GM23248 (cell line): ENCODE measurements at regions not wholly inside any gene's neighbourhood (a gene's known extent, or its start where the extent isn't known, plus 50 kb on each side); places are given as distances from the start of the nearest gene placed in this dataset.

Experiments
- DNase-seq: peaks from one replicate; pipeline ENCODE4 v3.0.0-alpha.2; 2015
- H2AFZ ChIP-seq: fragments of 200-600 bp; sonication (generic); 2 replicates; pipeline ENCODE4 v1.6.1; 2016; ENCODE audit warnings: antibody characterized with exemption
- H3F3A ChIP-seq: fragments of 200-600 bp; sonication (generic); 2 replicates; pipeline ENCODE4 v1.6.1; 2016; ENCODE audit warnings: mild to moderate bottlenecking, antibody characterized with exemption, mixed run types; ENCODE audit not compliant: insufficient read depth
- H3K27ac ChIP-seq: fragments of 200-600 bp; sonication (generic); 2 replicates; pipeline ENCODE4 v1.5.1; 2016; ENCODE audit warnings: mild to moderate bottlenecking
- H3K27me3 ChIP-seq: fragments of 200-600 bp; sonication (generic); replicated peaks from 2 replicates; pipeline ENCODE4 v1.6.1; 2016; ENCODE audit warnings: mild to moderate bottlenecking; ENCODE audit not compliant: insufficient read depth
- H3K36me3 ChIP-seq: fragments of 200-600 bp; sonication (generic); 2 replicates; pipeline ENCODE4 v1.6.1; 2016; ENCODE audit warnings: low read depth, mild to moderate bottlenecking
- H3K4me1 ChIP-seq: fragments of 200-600 bp; sonication (generic); 2 replicates; pipeline ENCODE4 v1.6.1; 2016; ENCODE audit warnings: mild to moderate bottlenecking; ENCODE audit not compliant: insufficient read depth
- H3K4me2 ChIP-seq: fragments of 200-600 bp; sonication (generic); one replicate; pipeline ENCODE4 v1.6.1; 2016; ENCODE audit warnings: mild to moderate bottlenecking; ENCODE audit not compliant: unreplicated experiment
- H3K4me3 ChIP-seq: fragments of 200-600 bp; sonication (generic); 2 replicates; pipeline ENCODE4 v1.5.1; 2016; ENCODE audit warnings: mild to moderate bottlenecking
- H3K79me2 ChIP-seq: fragments of 200-600 bp; sonication (generic); 2 replicates; pipeline ENCODE4 v1.6.1; 2016; ENCODE audit warnings: mild to moderate bottlenecking; ENCODE audit not compliant: insufficient read depth
- H3K9ac ChIP-seq: fragments of 200-600 bp; sonication (generic); 2 replicates; pipeline ENCODE4 v1.6.1; 2016; ENCODE audit warnings: mild to moderate bottlenecking
- H3K9me2 ChIP-seq: fragments of 200-600 bp; sonication (generic); 2 replicates; pipeline ENCODE4 v1.6.1; 2016; ENCODE audit warnings: mixed run types, mild to moderate bottlenecking, moderate library complexity; ENCODE audit not compliant: insufficient read depth
- H3K9me3 ChIP-seq: fragments of 200-600 bp; sonication (generic); one replicate; pipeline ENCODE4 v1.6.1; 2017; ENCODE audit warnings: low read depth
- H4K20me1 ChIP-seq: fragments of 200-600 bp; sonication (generic); 2 replicates; pipeline ENCODE4 v1.6.0; 2016; ENCODE audit not compliant: insufficient read depth
- EZH2 ChIP-seq: fragments of 200-600 bp; sonication (generic); IDR thresholded peaks from 2 replicates; pipeline ENCODE4 v1.6.1; 2018; ENCODE audit warnings: antibody characterized with exemption, mild to moderate bottlenecking; ENCODE audit not compliant: insufficient read depth, poor library complexity, severe bottlenecking
- EZH2phosphoT487 ChIP-seq: fragments of 200-600 bp; sonication (generic); IDR thresholded peaks from 2 replicates; pipeline ENCODE4 v1.6.1; 2018; ENCODE audit warnings: antibody characterized with exemption, moderate library complexity, mild to moderate bottlenecking, low read depth; ENCODE audit not compliant: insufficient read depth
- WGBS, 2 experiments: methylation state at CpG; one replicate each; pipeline ENCODE4 v1.1.6; 2015 to 2017; ENCODE audit warnings: low lambda C conversion rate in 2 of 2, low coverage in 1 of 2; ENCODE audit errors: missing lambda C conversion rate in 2 of 2; 5-methylcytosine and 5-hydroxymethylcytosine counted together
- in situ Hi-C: fragments of 300-500 bp; cut with MboI; formaldehyde crosslinking; loops from 2 replicates; pipeline ENCODE4 v1.15.0; 2020

DNA sequence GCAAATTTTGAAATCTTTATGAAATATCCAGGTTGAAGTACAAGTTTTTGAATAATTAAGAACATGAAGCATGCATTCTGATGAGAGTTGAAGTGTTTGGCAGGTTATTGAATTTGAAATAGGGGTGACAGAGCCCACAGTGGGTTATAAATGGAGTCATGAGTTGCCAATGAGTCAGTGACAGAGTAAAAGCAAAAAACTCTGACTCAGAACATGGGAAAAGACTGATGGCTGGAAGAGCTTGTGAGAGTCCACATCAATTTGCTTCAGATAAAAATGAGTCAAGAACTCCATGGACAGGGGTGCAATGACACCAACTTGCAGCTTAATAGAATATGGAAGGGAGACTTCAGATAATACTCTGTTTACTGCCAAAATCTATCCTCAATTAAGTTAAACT, 105.3 kb downstream of the SLC6A15 start:
- peak overlapping the region; percentile 5 for H3K4me2 ChIP-seq
- no peak overlapping the region for H3K4me3 ChIP-seq
- no peak overlapping the region for H3K27ac ChIP-seq
- no peaks in the 10 kb centered on the region for H4K20me1 ChIP-seq
- no peaks in the 10 kb centered on the region for H3K36me3 ChIP-seq
- peak; percentile 75 for DNase-seq
- no peaks in the 10 kb centered on the region for H3K9me3 ChIP-seq
- H3K27me3 ChIP-seq, result no peaks in the 10 kb centered on the region
- H3K79me2 ChIP-seq, result no peaks in the 10 kb centered on the region
- in situ Hi-C loops, result no loop called here
- no peaks in the 10 kb centered on the region; the same call in 1 of the 2 replicates for H3F3A ChIP-seq
- H2AFZ ChIP-seq, result no peak overlapping the region
- no peak for TF ChIP-seq EZH2phosphoT487
- no peak for TF ChIP-seq EZH2
- peaks cover 17% of the 10 kb centered on the region for H3K4me1 ChIP-seq
- H3K9me2 ChIP-seq, result no peaks in the 10 kb centered on the region
- no peak overlapping the region for H3K9ac ChIP-seq

DNA sequence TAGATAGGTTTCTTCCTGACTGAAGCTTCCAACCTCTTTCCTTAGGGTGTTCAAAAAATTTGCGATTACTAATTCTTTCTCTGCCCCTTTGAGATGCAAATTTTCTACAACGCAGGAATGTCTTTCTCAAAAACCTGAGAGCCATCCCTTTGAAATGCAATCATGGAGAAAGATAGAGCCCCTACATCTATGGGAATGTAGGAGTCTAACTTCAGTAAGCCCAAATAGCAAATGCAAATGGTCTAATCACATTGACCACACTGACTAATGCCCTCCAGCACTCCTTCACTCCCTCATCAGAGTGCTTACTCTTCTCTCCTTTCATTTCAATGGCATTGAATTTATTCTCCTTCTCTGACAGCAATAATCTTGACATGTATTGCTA, 107.1 kb downstream of the SLC6A15 start:
- no peak for DNase-seq

DNA sequence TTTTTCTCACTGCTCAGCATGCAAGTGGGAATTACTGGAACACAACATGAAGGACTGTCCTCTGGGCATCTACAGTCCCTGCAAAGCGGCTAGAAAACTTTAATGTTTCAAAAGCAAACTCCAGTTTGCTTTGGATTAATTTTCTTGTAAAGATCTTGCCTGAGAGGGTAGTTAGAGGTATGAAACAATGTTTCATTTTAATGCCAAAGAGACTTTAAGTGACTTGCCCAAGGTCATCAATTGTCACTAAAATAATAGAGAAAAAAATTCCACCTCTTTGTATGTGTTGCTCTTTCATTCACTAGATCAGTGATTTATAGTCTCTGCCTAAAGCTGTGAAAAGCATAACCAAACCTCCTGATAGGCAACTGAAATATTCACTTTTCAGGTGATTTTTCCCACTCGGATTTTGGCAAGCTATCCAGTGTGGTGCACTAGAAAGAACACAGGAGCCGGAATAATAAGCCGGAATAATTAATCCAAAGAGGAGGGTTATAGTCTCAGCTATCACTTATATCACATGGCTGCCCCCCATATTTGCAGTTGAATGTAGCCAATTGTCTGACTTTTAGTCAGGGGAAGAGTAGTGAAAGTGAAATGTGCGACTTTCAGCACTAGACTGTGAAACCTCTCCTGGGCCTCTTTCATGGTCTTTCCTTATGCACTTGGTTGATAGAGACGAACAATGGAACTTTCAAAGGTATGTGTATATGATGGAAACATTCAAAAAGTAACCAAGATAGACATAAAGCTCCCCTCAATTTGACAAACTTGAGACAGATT, 107.7 kb downstream of the SLC6A15 start:
- Histone ChIP-seq H3K27me3 (no peaks in the 10 kb centered on the region), H3K4me2 (no peak overlapping the region), H3K4me3 (no peak overlapping the region), H3F3A (no peaks in the 10 kb centered on the region), H3K36me3 (no peaks in the 10 kb centered on the region), H3K9me3 (no peaks in the 10 kb centered on the region), H3K9ac (no peak overlapping the region), H3K79me2 (no peaks in the 10 kb centered on the region), H3K4me1 (peaks cover 8% of the 10 kb centered on the region), H3K27ac (no peak overlapping the region), H4K20me1 (no peaks in the 10 kb centered on the region), H2AFZ (no peak overlapping the region), H3K9me2 (no peaks in the 10 kb centered on the region)
- DNase-seq, result no peak
- in situ Hi-C loops, result no loop called here
- TF ChIP-seq EZH2 (no peak), EZH2phosphoT487 (no peak)
- WGBS, 2 experiments, result 95 to 97% methylated on average over 6 of the region's 6 CpGs

More for the DNA sequence above, 107.1 kb downstream of the SLC6A15 start:
- Histone ChIP-seq H3K36me3 (no peaks in the 10 kb centered on the region), H3K9me3 (no peaks in the 10 kb centered on the region), H3K27me3 (no peaks in the 10 kb centered on the region), H3K9me2 (no peaks in the 10 kb centered on the region), H2AFZ (no peak overlapping the region), H3K9ac (no peak overlapping the region), H3K79me2 (no peaks in the 10 kb centered on the region), H3K4me1 (peaks cover 8% of the 10 kb centered on the region), H3K4me2 (no peak overlapping the region), H3F3A (no peaks in the 10 kb centered on the region), H3K4me3 (no peak overlapping the region), H3K27ac (no peak overlapping the region), H4K20me1 (no peaks in the 10 kb centered on the region)
- TF ChIP-seq EZH2 (no peak), EZH2phosphoT487 (no peak)
- 32 to 44% methylated on average over 2 of the region's 2 CpGs for WGBS, 2 experiments
- in situ Hi-C loops, result no loop called here

DNA sequence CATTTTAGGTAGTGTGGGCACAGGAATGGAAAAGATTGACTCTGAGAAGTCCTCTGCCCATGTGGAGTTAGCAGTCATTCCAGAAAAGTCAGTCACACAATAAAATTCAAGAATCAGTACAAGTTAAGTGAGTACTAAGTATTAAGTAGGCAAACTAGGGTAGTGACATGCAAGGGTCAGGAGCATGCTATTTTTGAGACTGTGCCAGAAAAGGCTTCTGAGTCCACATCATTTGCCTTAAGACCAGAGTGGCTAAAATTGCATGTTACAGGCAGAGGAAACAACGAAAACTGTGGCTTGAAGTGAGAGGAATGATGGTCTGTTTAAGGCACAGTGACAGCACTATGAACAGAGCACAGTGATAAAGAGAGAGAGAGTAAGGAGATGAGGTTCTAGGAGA, 108.9 kb downstream of the SLC6A15 start:
- H3K9me2 ChIP-seq, result no peaks in the 10 kb centered on the region
- no peak overlapping the region for H3K27ac ChIP-seq
- no peak overlapping the region for H3K4me2 ChIP-seq
- H3K36me3 ChIP-seq, result no peaks in the 10 kb centered on the region
- H3K79me2 ChIP-seq, result no peaks in the 10 kb centered on the region
- H3F3A ChIP-seq, result no peaks in the 10 kb centered on the region
- H3K4me3 ChIP-seq, result no peak overlapping the region
- H3K4me1 ChIP-seq, result peaks cover 8% of the 10 kb centered on the region
- H3K27me3 ChIP-seq, result no peaks in the 10 kb centered on the region
- TF ChIP-seq EZH2phosphoT487 (no peak), EZH2 (no peak)
- no peak for DNase-seq
- H2AFZ ChIP-seq, result no peak overlapping the region
- in situ Hi-C loops, result no loop called here
- no peaks in the 10 kb centered on the region for H3K9me3 ChIP-seq
- 89 to 100% methylated on average over 1 of the region's 1 CpG for WGBS, 2 experiments
- H4K20me1 ChIP-seq, result no peaks in the 10 kb centered on the region
- no peak overlapping the region for H3K9ac ChIP-seq

DNA sequence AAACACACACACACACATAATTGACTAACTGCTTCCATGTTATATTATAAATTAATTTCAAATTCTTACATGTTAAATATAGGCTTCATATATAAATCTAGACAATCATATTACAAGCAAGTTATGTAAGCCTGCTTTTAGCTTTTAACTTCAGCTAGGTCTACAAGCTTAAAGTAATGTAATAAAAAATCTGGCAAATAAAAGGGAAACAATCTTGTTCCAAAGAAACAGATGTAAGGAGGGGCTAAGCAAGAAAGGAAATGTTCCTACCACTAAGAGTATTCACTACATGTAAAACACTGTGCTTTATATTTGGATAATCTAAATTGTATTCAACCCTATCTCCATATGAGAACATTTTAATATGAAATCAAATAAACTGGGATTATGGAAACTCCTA, 110.4 kb downstream of the SLC6A15 start:
- H3K27me3 ChIP-seq, result no peaks in the 10 kb centered on the region
- no peaks in the 10 kb centered on the region for H3K9me2 ChIP-seq
- no peak overlapping the region for H2AFZ ChIP-seq
- H3K4me2 ChIP-seq, result no peak overlapping the region
- DNase-seq, result no peak
- H3F3A ChIP-seq, result no peaks in the 10 kb centered on the region
- no peaks in the 10 kb centered on the region for H3K36me3 ChIP-seq
- H3K9me3 ChIP-seq, result no peaks in the 10 kb centered on the region
- H3K4me3 ChIP-seq, result no peak overlapping the region
- peaks cover 3% of the 10 kb centered on the region for H3K4me1 ChIP-seq
- TF ChIP-seq EZH2phosphoT487, result no peak
- TF ChIP-seq EZH2, result no peak
- H3K9ac ChIP-seq, result no peak overlapping the region
- no peak overlapping the region for H3K27ac ChIP-seq
- no peaks in the 10 kb centered on the region for H4K20me1 ChIP-seq
- in situ Hi-C loops, result no loop called here
- H3K79me2 ChIP-seq, result no peaks in the 10 kb centered on the region
